ENCODE measurements at regions not wholly inside any gene's neighbourhood (a gene's known extent, or its start where the extent isn't known, plus 50 kb on each side); places are given as distances from the start of the nearest gene placed in this dataset.
"Not testable (repeated sequence)": the region's sequence is repeated elsewhere in the genome, so short reads cannot be mapped to it uniquely, and the experiment has no call there.

DNA sequence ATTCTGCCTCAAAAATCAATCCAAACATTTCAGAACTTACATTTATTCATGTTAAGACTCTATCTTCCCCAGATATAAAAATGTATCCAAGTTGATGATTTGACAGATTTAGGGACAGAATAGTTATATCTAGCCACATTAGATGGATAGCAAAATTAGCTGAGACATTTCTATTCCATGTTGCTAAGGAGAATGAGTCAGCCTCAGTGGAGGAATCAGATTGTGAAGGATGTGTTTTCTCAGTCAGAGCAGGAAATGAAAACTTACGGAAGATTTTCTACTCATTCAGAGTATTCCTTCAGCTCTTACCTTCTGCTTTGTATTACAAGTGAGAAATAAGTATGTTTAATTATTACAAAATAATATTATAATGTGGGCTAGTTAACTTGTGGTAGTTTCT, 556.3 kb upstream of the ANO3 start:
- FAIRE-seq = no peak

DNA sequence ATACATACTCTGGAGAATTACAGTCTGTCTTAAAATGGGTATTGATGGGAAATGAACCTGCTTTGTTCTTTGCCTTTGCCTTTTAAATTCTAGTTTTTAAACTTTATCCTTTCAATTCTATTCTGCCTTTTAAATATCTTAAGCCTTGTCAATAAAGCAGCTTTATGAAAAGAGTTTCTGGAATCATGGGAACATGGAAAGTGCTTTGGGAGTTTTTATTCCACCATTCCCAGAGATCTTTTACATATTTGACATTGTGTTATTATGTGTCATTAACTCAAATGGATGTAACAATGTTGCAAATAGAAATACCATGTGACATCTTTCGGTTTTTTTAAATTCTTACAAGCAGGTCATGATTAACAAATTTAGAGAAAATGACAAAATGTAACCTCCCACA, 555.7 kb upstream of the ANO3 start:
- no peak for FAIRE-seq

DNA sequence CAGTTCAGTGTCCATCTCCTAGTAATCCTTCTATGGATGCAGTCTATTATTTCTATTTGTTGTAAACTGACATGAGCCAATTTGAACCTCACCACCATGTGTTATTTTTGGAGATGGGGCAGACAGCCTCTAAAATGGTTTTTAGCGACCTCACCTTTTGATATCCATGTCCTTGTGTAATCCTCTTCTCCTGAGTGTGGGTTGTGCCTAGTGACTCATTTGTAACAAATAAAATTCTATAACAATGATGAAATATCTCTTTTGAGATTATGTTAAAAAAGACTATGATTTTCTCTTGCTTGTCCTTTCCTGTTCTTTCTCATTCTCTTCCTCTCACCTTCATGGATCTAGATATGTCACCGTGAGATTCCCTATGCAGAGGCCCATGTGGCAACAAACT, 554.6 kb upstream of the ANO3 start:
- no peak for FAIRE-seq

DNA sequence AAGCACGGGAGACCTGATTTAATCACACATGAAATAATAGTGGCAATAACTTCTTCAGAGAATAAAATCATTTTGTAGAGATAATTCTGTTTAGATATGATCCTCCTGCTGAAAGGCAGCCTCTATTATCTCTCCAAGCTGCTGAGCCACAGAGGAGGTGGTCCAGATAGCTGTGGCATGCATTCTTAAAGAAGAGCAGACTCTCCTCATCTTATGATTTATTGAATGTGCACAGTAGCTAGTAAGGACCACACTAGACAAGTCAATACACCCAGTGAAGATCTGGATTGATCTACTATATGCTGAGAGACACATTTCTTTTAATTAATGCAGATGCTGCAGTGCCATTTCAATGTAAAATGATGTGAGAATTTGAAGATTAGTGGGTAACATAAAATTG, 552.9 kb upstream of the ANO3 start:
- FAIRE-seq = no peak

- no peak for FAIRE-seq
Measured at GRCh38 chr11:25787416-25787815, 544.5 kb upstream of the ANO3 start.

DNA sequence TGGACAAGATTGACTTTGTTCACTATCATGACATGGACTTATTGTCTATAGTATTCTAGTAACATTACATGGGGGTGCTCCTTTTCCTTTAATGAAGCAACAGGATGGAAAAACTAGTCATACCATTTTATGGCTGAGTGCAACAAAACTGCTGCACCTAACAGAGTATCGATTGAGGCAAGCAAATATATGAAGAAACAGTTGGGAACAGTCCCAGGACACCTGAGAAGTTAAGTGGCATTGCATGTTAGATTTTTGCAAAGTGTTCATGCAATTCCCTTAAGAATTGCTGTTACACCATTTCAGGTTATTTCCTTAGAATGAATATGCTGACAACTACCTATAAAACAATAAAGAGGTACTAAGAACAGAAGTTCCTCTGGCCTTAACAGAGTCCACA, 541.5 kb upstream of the ANO3 start:
- no peak for FAIRE-seq

GRCh38 chr11:25793637-25794036, 538.3 kb upstream of the ANO3 start:
- FAIRE-seq = no peak

DNA sequence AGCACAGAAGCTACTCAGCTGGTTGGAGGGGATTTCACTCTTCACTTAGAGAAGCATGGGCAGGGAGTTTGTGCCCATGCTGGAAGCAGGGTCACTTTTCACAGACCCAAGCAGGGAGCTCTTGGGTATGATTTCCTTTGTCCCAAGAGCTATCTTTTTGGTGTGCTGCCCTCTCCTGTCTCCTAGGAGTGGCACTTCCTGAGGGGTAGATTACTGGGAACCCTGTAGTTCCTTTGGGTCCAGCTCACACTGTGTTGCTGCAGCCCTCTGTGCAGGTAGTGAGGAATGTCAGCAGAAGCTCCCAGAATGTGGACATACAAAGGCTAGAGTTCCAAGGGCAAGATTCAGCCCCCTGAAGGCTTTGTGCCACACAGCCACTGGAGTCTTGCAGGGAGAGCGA, 537.1 kb upstream of the ANO3 start:
- FAIRE-seq = no peak

DNA sequence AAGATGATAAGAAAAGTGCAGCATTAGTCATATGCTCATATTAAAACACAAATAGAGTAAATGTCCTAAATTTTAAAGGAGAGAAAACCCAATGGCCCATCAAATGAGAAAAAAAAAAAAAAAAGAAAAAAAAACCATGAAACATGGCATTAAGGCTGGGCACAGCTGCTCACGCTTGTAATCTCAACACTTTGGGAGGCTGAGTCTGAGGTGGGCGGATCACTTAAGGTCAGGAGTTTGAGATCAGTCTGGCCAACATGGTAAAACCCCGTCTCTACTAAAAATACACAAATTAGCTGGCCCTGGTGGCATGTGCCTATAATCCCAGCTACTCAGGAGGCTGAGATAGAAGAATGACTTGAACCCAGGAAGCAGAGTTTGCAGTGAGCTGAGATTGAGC, 515.5 kb upstream of the ANO3 start:
- no peak for FAIRE-seq

- no peak for FAIRE-seq
Measured at GRCh38 chr11:25824688-25825087, 507.2 kb upstream of the ANO3 start.

DNA sequence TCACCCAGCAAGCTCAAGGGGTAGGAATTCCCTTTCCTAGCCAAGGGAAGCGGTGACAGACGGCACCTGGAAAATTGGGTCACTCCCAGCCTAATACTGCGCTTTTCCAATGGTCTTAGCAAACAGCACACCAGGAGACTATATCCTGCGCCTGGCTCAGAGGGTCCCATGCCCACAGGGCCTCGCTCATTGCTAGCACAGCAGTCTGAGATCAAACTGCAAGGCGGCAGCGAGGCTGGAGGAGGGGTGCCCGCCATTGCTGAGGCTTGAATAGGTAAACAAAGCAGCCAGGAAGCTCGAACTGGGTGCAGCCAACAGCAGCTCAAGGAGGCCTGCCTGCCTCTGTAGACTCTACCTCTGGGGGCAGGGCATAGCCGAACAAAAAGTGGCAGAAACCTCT, 500.4 kb upstream of the ANO3 start:
- not testable (repeated sequence) for FAIRE-seq

- no peak for FAIRE-seq
Measured at GRCh38 chr11:25838918-25839625, 492.9 kb upstream of the ANO3 start.

DNA sequence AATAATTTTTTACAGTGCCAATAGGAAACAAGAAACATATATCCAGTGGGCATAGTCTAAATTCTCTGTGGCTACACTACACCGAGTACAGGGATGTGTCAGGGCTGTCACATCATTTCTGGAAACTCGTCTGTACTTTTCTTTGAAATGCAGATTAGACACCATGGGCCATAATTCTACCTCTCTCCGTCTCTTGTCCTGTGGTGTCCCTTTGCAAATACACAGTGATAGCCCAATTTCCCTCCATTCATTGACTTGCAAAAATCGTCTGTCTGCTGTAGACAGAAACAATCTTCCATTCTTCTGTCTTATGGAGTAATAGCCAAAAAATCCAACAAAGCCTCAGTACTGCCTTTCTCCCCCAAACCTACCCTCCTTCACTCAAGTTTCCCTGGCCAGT, 487.1 kb upstream of the ANO3 start:
- FAIRE-seq = no peak

- no peak for FAIRE-seq
Measured at GRCh38 chr11:25855916-25856315, 476.0 kb upstream of the ANO3 start.

- no peak for FAIRE-seq
Measured at GRCh38 chr11:25859776-25860175, 472.2 kb upstream of the ANO3 start.

- no peak for FAIRE-seq
Measured at GRCh38 chr11:25860677-25861450, 471.1 kb upstream of the ANO3 start.

- no peak for FAIRE-seq
Measured at GRCh38 chr11:25862159-25862558, 469.8 kb upstream of the ANO3 start.

DNA sequence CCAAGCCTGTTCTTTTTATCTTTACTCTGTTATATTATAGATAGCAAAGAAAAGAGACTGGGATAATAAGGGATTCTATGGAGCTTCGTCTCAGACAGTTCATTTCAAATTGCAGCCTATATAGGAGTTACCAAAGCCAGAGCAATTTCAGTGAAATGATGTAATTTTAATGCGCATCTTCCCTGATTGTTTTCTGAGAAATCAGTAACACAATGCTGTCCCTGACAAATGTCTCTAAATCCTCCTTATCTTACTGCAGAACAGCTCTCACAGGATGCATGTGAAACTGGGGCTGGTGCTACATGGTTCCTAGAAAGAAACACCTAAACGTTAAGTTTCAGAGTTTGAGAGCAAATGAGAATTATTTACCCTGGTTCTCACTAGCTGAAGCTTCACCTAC, 467.9 kb upstream of the ANO3 start:
- no peak for FAIRE-seq

GRCh38 chr11:25876456-25876965, 455.4 kb upstream of the ANO3 start:
- FAIRE-seq = no peak

- no peak for FAIRE-seq
Measured at GRCh38 chr11:25886036-25886435, 445.9 kb upstream of the ANO3 start.

- no peak for FAIRE-seq
Measured at GRCh38 chr11:25890626-25891260, 441.2 kb upstream of the ANO3 start.

- FAIRE-seq = no peak
Measured at GRCh38 chr11:25891960-25892359, 440.0 kb upstream of the ANO3 start.

- FAIRE-seq = no peak
Measured at GRCh38 chr11:25899617-25900160, 432.2 kb upstream of the ANO3 start.

- FAIRE-seq = no peak
Measured at GRCh38 chr11:25900814-25901213, 431.1 kb upstream of the ANO3 start.

Data from TTC549 (cell line).